ENCODE measurements at regions not wholly inside any gene's neighbourhood (a gene's known extent, or its start where the extent isn't known, plus 50 kb on each side); places are given as distances from the start of the nearest gene placed in this dataset.
A peak's percentile ranks its signal among the peaks of the same experiment; 100 is the strongest.

DNA sequence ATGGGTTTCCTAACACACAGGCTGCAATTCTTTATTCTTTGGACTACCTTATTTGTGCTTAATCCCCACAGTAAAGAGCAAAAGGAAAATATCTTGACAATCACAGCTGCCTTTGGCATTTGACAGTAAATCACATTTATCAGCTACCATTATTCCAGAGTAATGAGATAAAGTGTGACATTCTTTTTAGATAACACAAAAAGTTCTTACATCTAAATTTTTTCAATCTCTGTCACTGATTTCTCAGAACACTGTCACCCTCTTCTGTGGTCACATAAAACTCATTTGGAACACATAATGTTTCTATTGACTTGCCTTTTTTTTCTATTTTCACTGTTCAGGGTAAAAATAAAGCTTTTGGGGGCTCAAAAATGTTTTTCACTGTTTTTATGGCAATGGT, 484.6 kb downstream of the LTN1 start:
- Histone ChIP-seq H3K79me2 (ENCODE audit: control insufficient read depth, insufficient read depth, low read length, poor library complexity) (no peaks in the 10 kb centered on the region), H2BK120ac (ENCODE audit: insufficient read depth, low read length, poor library complexity) (no peak overlapping the region), H4K8ac (ENCODE audit: low read depth, low read length) (no peak overlapping the region), H3K36me3 (ENCODE audit: control insufficient read depth in 1 of 2, insufficient read depth in 2 of 2, low read length in 2 of 2) (no peaks in the 10 kb centered on the region), H2BK5ac (ENCODE audit: low read depth, low read length, poor library complexity) (no peak overlapping the region), H3K23ac (ENCODE audit: low read length) (no peak overlapping the region), H2BK12ac (ENCODE audit: low read length) (no peak overlapping the region), H3K9ac (ENCODE audit: low read length) (no peak overlapping the region), H3K4me2 (ENCODE audit: low read length) (no peak overlapping the region), H3K27me3 (ENCODE audit: insufficient read depth, low read length) (no peaks in the 10 kb centered on the region), H4K91ac (ENCODE audit: low read depth, low read length) (no peak overlapping the region), H3K4ac (ENCODE audit: low read depth, low read length) (no peak overlapping the region), H3K4me1 (ENCODE audit: control insufficient read depth in 1 of 2, insufficient read depth in 2 of 2, low read length in 2 of 2) (no peaks in the 10 kb centered on the region), H3K27ac (ENCODE audit: low read depth, low read length) (no peak overlapping the region), H2AFZ (ENCODE audit: insufficient read depth, low read length, poor library complexity) (no peak overlapping the region), H3K9me3 (ENCODE audit: insufficient read depth, low read depth, low read length) (peaks cover 6% of the 10 kb centered on the region), H3K4me3 (ENCODE audit: low read depth, low read length) (no peak overlapping the region), H2AK5ac (ENCODE audit: low read length) (no peak overlapping the region), H4K12ac (ENCODE audit: low read depth, low read length) (no peak overlapping the region), H3K18ac (ENCODE audit: low read length) (no peak overlapping the region), H3K79me1 (ENCODE audit: low read length) (no peaks in the 10 kb centered on the region), H3K14ac (ENCODE audit: low read length) (no peak overlapping the region)
- DNase-seq, result peak in 1 of 2 donors; percentile 9

DNA sequence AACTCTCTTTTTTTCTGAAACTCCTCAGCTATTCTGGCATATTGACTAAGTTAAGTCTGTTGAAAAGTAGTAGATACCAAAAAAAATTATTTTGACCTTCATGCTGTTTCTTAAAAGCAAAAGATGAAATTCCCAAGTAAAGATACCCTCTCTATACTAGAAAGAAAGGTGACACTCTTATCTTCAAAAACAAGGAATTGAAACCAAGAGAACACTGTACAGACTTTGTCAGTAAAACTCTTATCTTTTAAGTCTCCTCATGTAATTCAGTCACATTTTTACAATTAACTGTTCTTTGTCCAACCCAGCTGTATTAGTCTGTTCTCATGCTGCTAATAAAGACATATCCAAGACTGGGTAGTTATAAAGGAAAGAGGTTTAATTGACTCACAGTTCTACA, 496.2 kb downstream of the LTN1 start:
- Histone ChIP-seq H3K18ac (ENCODE audit: low read length) (no peak overlapping the region), H3K4me1 (ENCODE audit: control insufficient read depth in 1 of 2, insufficient read depth in 2 of 2, low read length in 2 of 2) (no peaks in the 10 kb centered on the region), H2BK120ac (ENCODE audit: insufficient read depth, low read length, poor library complexity) (no peak overlapping the region), H3K9ac (ENCODE audit: low read length) (no peak overlapping the region), H3K14ac (ENCODE audit: low read length) (no peak overlapping the region), H3K36me3 (ENCODE audit: control insufficient read depth in 1 of 2, insufficient read depth in 2 of 2, low read length in 2 of 2) (no peaks in the 10 kb centered on the region), H2BK12ac (ENCODE audit: low read length) (no peak overlapping the region), H3K4me3 (ENCODE audit: low read depth, low read length) (no peak overlapping the region), H2AK5ac (ENCODE audit: low read length) (no peak overlapping the region), H3K27me3 (ENCODE audit: insufficient read depth, low read length) (no peaks in the 10 kb centered on the region), H3K79me2 (ENCODE audit: control insufficient read depth, insufficient read depth, low read length, poor library complexity) (no peaks in the 10 kb centered on the region), H4K12ac (ENCODE audit: low read depth, low read length) (no peak overlapping the region), H3K27ac (ENCODE audit: low read depth, low read length) (no peak overlapping the region), H3K79me1 (ENCODE audit: low read length) (no peaks in the 10 kb centered on the region), H2AFZ (ENCODE audit: insufficient read depth, low read length, poor library complexity) (no peak overlapping the region), H3K23ac (ENCODE audit: low read length) (no peak overlapping the region), H3K4me2 (ENCODE audit: low read length) (no peak overlapping the region), H3K4ac (ENCODE audit: low read depth, low read length) (no peak overlapping the region), H2BK5ac (ENCODE audit: low read depth, low read length, poor library complexity) (no peak overlapping the region), H4K91ac (ENCODE audit: low read depth, low read length) (no peak overlapping the region), H3K9me3 (ENCODE audit: insufficient read depth, low read depth, low read length) (no peaks in the 10 kb centered on the region), H4K8ac (ENCODE audit: low read depth, low read length) (no peak overlapping the region)
- DNase-seq, result no peak

- H3K18ac ChIP-seq (ENCODE audit: low read length), result no peak overlapping the region
- no peak overlapping the region for H2AFZ ChIP-seq (ENCODE audit: insufficient read depth, low read length, poor library complexity)
- no peaks in the 10 kb centered on the region for H3K4me1 ChIP-seq (ENCODE audit: control insufficient read depth in 1 of 2, insufficient read depth in 2 of 2, low read length in 2 of 2)
- H4K91ac ChIP-seq (ENCODE audit: low read depth, low read length), result no peak overlapping the region
- no peaks in the 10 kb centered on the region for H3K9me3 ChIP-seq (ENCODE audit: insufficient read depth, low read depth, low read length)
- H2BK5ac ChIP-seq (ENCODE audit: low read depth, low read length, poor library complexity), result no peak overlapping the region
- no peak overlapping the region for H3K14ac ChIP-seq (ENCODE audit: low read length)
- no peak for DNase-seq
- H3K36me3 ChIP-seq (ENCODE audit: control insufficient read depth in 1 of 2, insufficient read depth in 2 of 2, low read length in 2 of 2), result no peaks in the 10 kb centered on the region
- H4K8ac ChIP-seq (ENCODE audit: low read depth, low read length), result no peak overlapping the region
- WGBS (ENCODE audit: extremely low coverage, insufficient coverage, insufficient read length), result no CpG with 5 or more reads among the region's 4 CpGs
- H3K27ac ChIP-seq (ENCODE audit: low read depth, low read length), result no peak overlapping the region
- H4K12ac ChIP-seq (ENCODE audit: low read depth, low read length), result no peak overlapping the region
- no peak overlapping the region for H3K23ac ChIP-seq (ENCODE audit: low read length)
- H3K4me3 ChIP-seq (ENCODE audit: low read depth, low read length), result no peak overlapping the region
- H3K9ac ChIP-seq (ENCODE audit: low read length), result no peak overlapping the region
- no peaks in the 10 kb centered on the region for H3K79me1 ChIP-seq (ENCODE audit: low read length)
- H3K27me3 ChIP-seq (ENCODE audit: insufficient read depth, low read length), result no peaks in the 10 kb centered on the region
- no peak overlapping the region for H2BK12ac ChIP-seq (ENCODE audit: low read length)
- no peak overlapping the region for H2AK5ac ChIP-seq (ENCODE audit: low read length)
- H3K4ac ChIP-seq (ENCODE audit: low read depth, low read length), result no peak overlapping the region
- no peaks in the 10 kb centered on the region for H3K79me2 ChIP-seq (ENCODE audit: control insufficient read depth, insufficient read depth, low read length, poor library complexity)
- H2BK120ac ChIP-seq (ENCODE audit: insufficient read depth, low read length, poor library complexity), result no peak overlapping the region
- no peak overlapping the region for H3K4me2 ChIP-seq (ENCODE audit: low read length)
These were observed 500.6 kb downstream of the LTN1 start for GRCh38 chr21:28492127-28492526.

DNA sequence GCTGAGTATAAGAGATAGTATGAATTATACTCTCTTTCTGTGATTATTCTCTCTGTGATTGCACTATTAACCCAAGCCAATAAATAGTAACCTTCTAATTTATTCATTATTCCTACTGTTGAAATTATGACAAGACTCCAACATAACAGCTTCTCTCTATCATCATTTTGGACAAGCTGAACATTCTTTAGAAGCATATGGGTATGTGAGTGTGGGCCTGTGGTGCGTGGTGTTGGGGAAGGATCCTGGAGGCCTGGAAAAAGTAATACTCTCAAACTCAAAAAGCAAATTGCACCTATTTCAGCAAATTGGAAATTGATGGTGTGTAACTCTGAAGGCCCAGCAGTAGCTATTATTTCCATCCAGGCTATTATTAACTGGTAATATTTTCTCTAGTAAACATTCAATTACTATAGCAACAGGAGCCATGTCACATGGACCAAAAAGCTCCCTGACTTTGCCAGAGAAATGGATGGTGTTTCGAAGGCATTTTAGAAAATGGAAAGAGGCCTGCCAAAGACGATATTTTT, 502.8 kb downstream of the LTN1 start:
- Histone ChIP-seq H3K36me3 (ENCODE audit: control insufficient read depth in 1 of 2, insufficient read depth in 2 of 2, low read length in 2 of 2) (no peaks in the 10 kb centered on the region), H3K27ac (ENCODE audit: low read depth, low read length) (no peak overlapping the region), H4K12ac (ENCODE audit: low read depth, low read length) (no peak overlapping the region), H3K79me2 (ENCODE audit: control insufficient read depth, insufficient read depth, low read length, poor library complexity) (no peaks in the 10 kb centered on the region), H3K9ac (ENCODE audit: low read length) (no peak overlapping the region), H2BK5ac (ENCODE audit: low read depth, low read length, poor library complexity) (no peak overlapping the region), H3K4me3 (ENCODE audit: low read depth, low read length) (no peak overlapping the region), H2BK120ac (ENCODE audit: insufficient read depth, low read length, poor library complexity) (no peak overlapping the region), H3K23ac (ENCODE audit: low read length) (no peak overlapping the region), H3K9me3 (ENCODE audit: insufficient read depth, low read depth, low read length) (no peaks in the 10 kb centered on the region), H3K4me2 (ENCODE audit: low read length) (no peak overlapping the region), H4K91ac (ENCODE audit: low read depth, low read length) (no peak overlapping the region), H2AFZ (ENCODE audit: insufficient read depth, low read length, poor library complexity) (no peak overlapping the region), H3K79me1 (ENCODE audit: low read length) (no peaks in the 10 kb centered on the region), H3K27me3 (ENCODE audit: insufficient read depth, low read length) (no peaks in the 10 kb centered on the region), H2BK12ac (ENCODE audit: low read length) (no peak overlapping the region), H3K18ac (ENCODE audit: low read length) (no peak overlapping the region), H2AK5ac (ENCODE audit: low read length) (no peak overlapping the region), H3K4ac (ENCODE audit: low read depth, low read length) (no peak overlapping the region), H3K14ac (ENCODE audit: low read length) (no peak overlapping the region), H4K8ac (ENCODE audit: low read depth, low read length) (no peak overlapping the region), H3K4me1 (ENCODE audit: control insufficient read depth in 1 of 2, insufficient read depth in 2 of 2, low read length in 2 of 2) (no peaks in the 10 kb centered on the region)
- no CpG with 5 or more reads among the region's 3 CpGs for WGBS (ENCODE audit: extremely low coverage, insufficient coverage, insufficient read length)
- DNase-seq, result no peak
